Bronchial epithelial cell (primary cell): ENCODE measurements at regions not wholly inside any gene's neighbourhood (a gene's known extent, or its start where the extent isn't known, plus 50 kb on each side); places are given as distances from the start of the nearest gene placed in this dataset.
A peak's percentile ranks its signal among the peaks of the same experiment; 100 is the strongest.

Source experiments
- DNase-seq: peaks from one replicate; pipeline ENCODE4 v3.0.0-alpha.2; 2010; ENCODE audit warnings: low read depth
- FAIRE-seq: peaks from 2 replicates; lab custom pipeline; 2011; peaks lifted over from hg19 to GRCh38; lab: Jason Lieb, UNC
- H3K27me3 ChIP-seq: 2 replicates; pipeline ENCODE4 v1.5.1; 2011; ENCODE audit warnings: low read length; ENCODE audit not compliant: control insufficient read depth, insufficient read depth
- H3K36me3 ChIP-seq: 2 replicates; pipeline ENCODE4 v1.5.1; 2011; ENCODE audit warnings: low read length; ENCODE audit not compliant: control insufficient read depth, insufficient read depth
- H3K4me3 ChIP-seq: 2 replicates; pipeline ENCODE4 v1.5.1; 2011; ENCODE audit warnings: mild to moderate bottlenecking, low read depth, low read length, control low read depth
- CTCF ChIP-seq: IDR thresholded peaks from 2 replicates; pipeline ENCODE4 v1.5.1; 2011; ENCODE audit warnings: mild to moderate bottlenecking, moderate library complexity, low read length, control low read depth, inconsistent platforms; ENCODE audit not compliant: insufficient read depth, severe bottlenecking

DNA sequence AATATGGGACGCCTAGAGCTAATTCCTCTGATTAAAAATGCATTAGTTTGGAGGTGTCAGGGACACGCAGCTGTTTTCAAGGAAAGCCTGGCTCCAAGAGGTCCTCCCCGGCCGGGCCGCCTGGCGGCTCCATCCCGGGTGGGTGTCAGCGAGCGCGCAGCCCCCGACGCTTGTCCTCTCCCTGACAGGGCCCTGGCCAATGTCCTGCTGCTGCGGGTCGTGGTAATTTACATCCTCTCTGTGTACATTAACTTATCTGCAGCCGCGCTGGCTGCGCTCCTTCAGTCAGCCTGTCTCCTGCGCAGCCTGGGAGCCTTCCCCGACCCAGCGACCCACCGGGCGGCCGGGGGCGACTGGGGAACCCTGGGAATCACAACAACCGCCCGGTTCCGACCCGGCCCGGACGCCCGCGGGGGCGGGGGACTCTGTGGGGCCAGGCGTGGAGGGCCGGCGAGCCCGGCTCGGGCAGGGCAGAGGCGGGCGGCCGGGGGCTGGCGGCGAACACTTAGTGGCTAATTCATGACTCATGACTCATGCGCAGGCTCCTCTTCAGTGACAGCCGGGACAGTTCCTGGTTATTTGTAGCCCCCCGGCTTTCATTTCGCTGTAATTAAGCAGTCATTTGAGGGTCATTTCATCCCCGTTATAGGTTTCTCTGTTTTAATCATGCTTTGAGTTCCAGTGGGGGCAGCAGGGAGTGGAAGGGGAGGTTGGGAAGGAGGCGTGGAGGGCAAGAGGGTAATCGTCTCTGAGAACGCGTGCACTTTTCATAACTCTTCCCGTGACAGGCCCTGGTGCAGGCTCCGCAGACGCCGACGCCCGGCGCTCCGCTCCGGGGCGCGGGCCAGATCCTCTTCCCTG, 141.9 kb upstream of the CTAGE1 start:
- peak; percentile 38 for DNase-seq
- peak overlapping the region; percentile 57 for H3K4me3 ChIP-seq
- no peak for FAIRE-seq
- peak; percentile 47 for TF ChIP-seq CTCF
- H3K27me3 ChIP-seq, result no peaks in the 10 kb centered on the region
- H3K36me3 ChIP-seq, result no peaks in the 10 kb centered on the region

DNA sequence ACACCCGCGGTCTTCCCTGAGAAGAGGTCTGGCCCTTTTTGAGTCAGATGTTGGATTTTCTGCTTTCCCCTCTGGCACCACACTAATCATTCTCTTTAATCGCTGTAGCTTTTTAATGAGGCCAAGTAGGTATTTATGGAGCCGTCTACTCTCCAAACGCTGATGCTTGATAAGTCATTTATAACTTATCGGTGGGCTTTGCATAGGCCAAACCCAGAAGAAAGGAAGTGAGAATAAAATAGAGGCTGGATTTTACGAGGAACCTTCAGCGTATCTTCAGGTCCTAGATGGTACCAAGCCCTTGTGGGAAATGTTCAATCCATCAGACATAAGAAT, 142.5 kb upstream of the CTAGE1 start:
- Histone ChIP-seq H3K27me3 (no peaks in the 10 kb centered on the region), H3K4me3 (no peak overlapping the region), H3K36me3 (no peaks in the 10 kb centered on the region)
- no peak for TF ChIP-seq CTCF
- DNase-seq (no peak), FAIRE-seq (no peak)

- no peak overlapping the region for H3K4me3 ChIP-seq
- H3K27me3 ChIP-seq, result no peaks in the 10 kb centered on the region
- FAIRE-seq, result no peak
- no peaks in the 10 kb centered on the region for H3K36me3 ChIP-seq
- no peak for DNase-seq
- no peak for TF ChIP-seq CTCF
Observed at GRCh38 chr18:22560797-22561196, 143.1 kb upstream of the CTAGE1 start.

DNA sequence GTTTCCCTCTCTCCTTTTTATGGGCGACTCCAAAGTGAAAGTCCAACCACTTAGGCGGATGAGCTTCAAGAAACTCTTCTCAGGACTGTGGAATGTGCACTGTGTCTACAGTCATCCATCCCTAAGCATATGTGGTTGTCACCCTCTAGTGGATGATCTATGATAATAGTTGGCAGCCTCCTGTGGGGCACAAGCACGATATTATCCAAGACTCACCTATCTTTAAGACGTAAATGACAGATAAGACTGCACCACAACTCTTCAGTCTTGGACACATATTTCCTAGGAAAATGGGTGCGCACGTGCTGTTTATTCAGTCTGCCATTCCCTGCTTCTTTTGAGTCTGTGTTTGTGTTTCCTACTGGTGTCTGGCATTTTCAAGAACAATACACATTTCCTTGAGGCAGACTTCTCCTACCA, 145.5 kb upstream of the CTAGE1 start:
- no peaks in the 10 kb centered on the region for H3K36me3 ChIP-seq
- FAIRE-seq (peak; percentile 81), DNase-seq (peak; percentile 89)
- H3K27me3 ChIP-seq, result no peaks in the 10 kb centered on the region
- peak; percentile 72 for TF ChIP-seq CTCF
- no peak overlapping the region for H3K4me3 ChIP-seq

DNA sequence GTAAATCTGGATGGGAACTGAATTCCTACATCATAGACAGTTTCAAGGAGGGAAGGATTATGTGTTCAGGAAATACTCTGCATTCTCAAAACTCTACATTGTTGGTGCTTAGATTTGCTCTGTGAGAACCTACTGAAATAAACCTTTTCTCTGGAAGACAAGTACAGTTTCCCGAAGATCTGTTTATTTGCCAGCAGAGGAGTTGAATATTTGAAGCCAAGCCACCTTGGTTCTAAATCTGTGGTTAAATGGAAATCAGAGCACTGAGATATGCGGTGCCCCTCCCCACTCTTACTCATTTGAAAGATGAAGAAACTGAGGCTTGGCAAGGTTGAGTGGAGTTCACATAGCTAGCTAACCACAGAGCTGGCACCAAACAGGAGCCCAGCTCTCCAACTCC, 146.3 kb upstream of the CTAGE1 start:
- no peaks in the 10 kb centered on the region for H3K27me3 ChIP-seq
- no peak for FAIRE-seq

More for the DNA sequence above, 146.3 kb upstream of the CTAGE1 start:
- peak; percentile 61 for DNase-seq
- no peak for TF ChIP-seq CTCF
- Histone ChIP-seq H3K36me3 (no peaks in the 10 kb centered on the region), H3K4me3 (no peak overlapping the region)
